NT2/D1 (cell line): ENCODE measurements at regions not wholly inside any gene's neighbourhood (a gene's known extent, or its start where the extent isn't known, plus 50 kb on each side); places are given as distances from the start of the nearest gene placed in this dataset.
"Not testable (repeated sequence)": the region's sequence is repeated elsewhere in the genome, so short reads cannot be mapped to it uniquely, and the experiment has no call there.

Experiments
- DNase-seq: peaks from one replicate; pipeline ENCODE4 v3.0.0-alpha.2; 2011; ENCODE audit warnings: low read depth, low spot score
- H3K27me3 ChIP-seq: 2 replicates; pipeline ENCODE4 v1.6.0; 2011; ENCODE audit warnings: mild to moderate bottlenecking; ENCODE audit not compliant: insufficient read length, insufficient read depth
- H3K36me3 ChIP-seq: 2 replicates; pipeline ENCODE4 v1.6.1; 2011; ENCODE audit warnings: mild to moderate bottlenecking, low read length, mixed read lengths; ENCODE audit not compliant: insufficient read depth, insufficient read length
- H3K4me1 ChIP-seq: 2 replicates; pipeline ENCODE4 v1.5.1; 2011; ENCODE audit not compliant: insufficient read depth, insufficient read length
- H3K4me3 ChIP-seq: 2 replicates; pipeline ENCODE4 v1.5.1; 2011; ENCODE audit warnings: low read depth; ENCODE audit not compliant: insufficient read length
- H3K9ac ChIP-seq: 2 replicates; pipeline ENCODE4 v1.6.0; 2011; ENCODE audit warnings: low read depth; ENCODE audit not compliant: insufficient read length
- H3K9me3 ChIP-seq: 2 replicates; pipeline ENCODE4 v1.5.1; 2011; ENCODE audit warnings: mild to moderate bottlenecking, low read length; ENCODE audit not compliant: insufficient read depth
- SUZ12 ChIP-seq: IDR thresholded peaks from 2 replicates; pipeline ENCODE4 v1.6.1; 2011; ENCODE audit not compliant: insufficient read length, insufficient read depth; ENCODE audit errors: extremely low read depth
- YY1 ChIP-seq: IDR thresholded peaks from 2 replicates; pipeline ENCODE4 v1.6.1; 2011; ENCODE audit not compliant: insufficient read length, insufficient read depth
- ZNF274 ChIP-seq: IDR thresholded peaks from 2 replicates; pipeline ENCODE4 v1.6.1; 2011; ENCODE audit warnings: mild to moderate bottlenecking, low read depth, low read length

GRCh38 chr6:27809939-27810767 is 102.0 kb downstream of the OR2B2 start:
- peaks cover 5% of the 10 kb centered on the region for H3K36me3 ChIP-seq
- DNase-seq, result no peak
- peak overlapping the region; percentile 90 for H3K4me3 ChIP-seq
- H3K4me1 ChIP-seq, result no peaks in the 10 kb centered on the region
- H3K9ac ChIP-seq, result peak overlapping the region; percentile 97
- TF ChIP-seq YY1 (no peak), ZNF274 (no peak), SUZ12 (no peak)
- H3K27me3 ChIP-seq, result no peaks in the 10 kb centered on the region
- H3K9me3 ChIP-seq, result no peaks in the 10 kb centered on the region

DNA sequence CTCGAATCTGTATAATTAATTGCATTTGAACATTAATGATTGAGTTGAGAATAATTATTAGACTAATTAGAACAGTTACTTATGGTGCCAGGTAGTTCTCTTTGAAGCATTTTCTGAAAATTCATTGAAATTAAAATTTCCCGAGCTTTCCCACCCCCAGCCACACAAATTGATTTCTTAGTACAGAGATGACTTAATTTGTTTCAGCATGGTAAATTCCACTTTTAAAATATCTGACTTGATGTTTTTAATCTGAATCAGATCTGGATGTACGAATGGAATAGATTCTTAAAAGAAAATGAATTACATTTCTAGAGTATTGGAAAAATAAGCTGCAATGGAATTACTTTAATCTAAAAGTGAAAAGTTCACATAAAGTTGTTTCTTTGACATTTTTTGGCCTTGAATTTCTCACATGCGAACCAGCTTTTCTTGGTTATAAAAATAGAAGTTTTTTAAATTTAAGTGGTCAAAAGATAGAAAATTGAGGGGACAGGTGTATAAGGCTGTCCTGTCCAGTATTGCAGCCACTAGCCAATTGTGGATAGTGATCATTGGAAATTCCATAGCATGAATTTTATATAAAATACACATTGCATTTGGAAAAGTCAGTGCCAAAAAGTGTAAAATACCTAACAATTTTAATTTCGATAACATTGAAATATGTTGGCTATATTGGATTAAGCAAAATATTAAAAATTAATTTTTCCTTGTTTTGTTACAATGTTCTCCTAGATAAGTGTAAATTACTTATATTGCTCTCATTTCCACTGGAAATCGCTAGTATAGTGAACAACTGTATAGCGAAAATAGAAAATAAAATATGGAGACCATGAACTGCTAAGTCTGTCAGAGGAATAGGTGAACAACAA is 102.9 kb downstream of the OR2B2 start:
- Histone ChIP-seq H3K9me3 (no peaks in the 10 kb centered on the region), H3K27me3 (no peaks in the 10 kb centered on the region), H3K36me3 (peaks cover 5% of the 10 kb centered on the region), H3K4me3 (peak overlapping the region; percentile 90), H3K4me1 (no peaks in the 10 kb centered on the region), H3K9ac (peak overlapping the region; percentile 97)
- TF ChIP-seq ZNF274 (no peak), SUZ12 (no peak), YY1 (no peak)
- no peak for DNase-seq

- H3K9me3 ChIP-seq, H3K27me3 ChIP-seq, H3K36me3 ChIP-seq, H3K4me1 ChIP-seq, DNase-seq: not testable (repeated sequence)
- peak overlapping the region; percentile 90 for H3K4me3 ChIP-seq
- H3K9ac ChIP-seq, result peak overlapping the region; percentile 97
Measured at GRCh38 chr6:27808242-27809066, 103.7 kb downstream of the OR2B2 start.

- H3K4me3 ChIP-seq, result peak overlapping the region; percentile 54
- peak overlapping the region; percentile 71 for H3K9ac ChIP-seq
- not testable (repeated sequence) for H3K4me1 ChIP-seq, H3K9me3 ChIP-seq, H3K27me3 ChIP-seq, H3K36me3 ChIP-seq
- DNase-seq, result peak; percentile 76
Measured at GRCh38 chr6:27807441-27808241, 104.6 kb downstream of the OR2B2 start.

DNA sequence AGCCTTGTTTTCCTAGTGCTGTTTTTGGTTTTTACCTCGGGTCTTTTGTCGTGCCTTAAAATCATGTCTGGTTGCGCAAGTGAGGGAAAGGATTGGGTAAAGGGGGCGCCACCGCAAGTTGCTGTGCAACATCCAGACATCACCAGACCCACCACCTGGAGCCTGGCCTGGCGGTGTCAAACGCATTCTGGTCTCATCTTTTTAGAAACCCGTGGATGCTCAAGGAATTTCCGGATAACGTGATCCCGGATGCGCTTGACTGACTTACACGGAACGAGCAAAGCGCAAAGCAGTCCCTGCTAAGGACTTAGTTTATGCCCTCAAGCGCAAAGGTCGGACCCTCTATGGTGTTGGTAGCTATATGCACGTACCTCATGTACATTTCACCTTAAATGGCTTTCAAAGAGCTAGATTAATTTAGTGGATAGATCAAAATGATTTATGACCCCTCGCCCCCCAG is 105.2 kb downstream of the OR2B2 start:
- no peaks in the 10 kb centered on the region for H3K9me3 ChIP-seq
- no peak for TF ChIP-seq SUZ12
- no peak for TF ChIP-seq YY1
- TF ChIP-seq ZNF274, result no peak
- H3K4me1 ChIP-seq, result no peaks in the 10 kb centered on the region
- DNase-seq, result no peak
- peak overlapping the region; percentile 71 for H3K9ac ChIP-seq
- H3K27me3 ChIP-seq, result no peaks in the 10 kb centered on the region
- H3K36me3 ChIP-seq, result peaks cover 5% of the 10 kb centered on the region
- peak overlapping the region; percentile 54 for H3K4me3 ChIP-seq

GRCh38 chr6:27805347-27805746 is 106.8 kb downstream of the OR2B2 start:
- H3K9ac ChIP-seq, result no peak overlapping the region
- DNase-seq, result no peak
- no peaks in the 10 kb centered on the region for H3K9me3 ChIP-seq
- peaks cover 4% of the 10 kb centered on the region for H3K36me3 ChIP-seq
- no peaks in the 10 kb centered on the region for H3K4me1 ChIP-seq
- H3K27me3 ChIP-seq, result no peaks in the 10 kb centered on the region
- TF ChIP-seq ZNF274, result no peak
- TF ChIP-seq YY1, result no peak
- no peak for TF ChIP-seq SUZ12
- H3K4me3 ChIP-seq, result no peak overlapping the region
